ENCODE measurements at regions not wholly inside any gene's neighbourhood (a gene's known extent, or its start where the extent isn't known, plus 50 kb on each side); places are given as distances from the start of the nearest gene placed in this dataset.

DNA sequence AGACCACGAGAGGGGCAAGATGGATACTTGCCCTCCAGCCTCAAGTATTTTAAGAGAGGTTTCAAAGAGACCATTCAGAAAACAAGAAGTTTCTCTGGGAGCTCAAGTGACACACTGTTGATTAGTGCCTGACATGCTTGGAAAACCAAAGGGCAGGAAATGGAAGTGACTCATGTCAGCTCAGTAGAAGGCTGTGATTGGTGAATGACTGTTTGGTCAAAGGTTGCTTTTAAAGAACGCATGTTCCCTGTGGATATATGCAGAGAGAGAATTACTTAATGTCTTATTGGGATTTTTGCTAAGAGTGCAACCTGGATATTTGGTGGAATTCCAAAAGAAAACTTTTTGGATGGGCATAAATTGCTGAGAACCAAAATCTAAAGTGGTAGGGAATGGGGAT is 549.9 kb downstream of the XIRP2 start:
- TF ChIP-seq, protein P1, sequence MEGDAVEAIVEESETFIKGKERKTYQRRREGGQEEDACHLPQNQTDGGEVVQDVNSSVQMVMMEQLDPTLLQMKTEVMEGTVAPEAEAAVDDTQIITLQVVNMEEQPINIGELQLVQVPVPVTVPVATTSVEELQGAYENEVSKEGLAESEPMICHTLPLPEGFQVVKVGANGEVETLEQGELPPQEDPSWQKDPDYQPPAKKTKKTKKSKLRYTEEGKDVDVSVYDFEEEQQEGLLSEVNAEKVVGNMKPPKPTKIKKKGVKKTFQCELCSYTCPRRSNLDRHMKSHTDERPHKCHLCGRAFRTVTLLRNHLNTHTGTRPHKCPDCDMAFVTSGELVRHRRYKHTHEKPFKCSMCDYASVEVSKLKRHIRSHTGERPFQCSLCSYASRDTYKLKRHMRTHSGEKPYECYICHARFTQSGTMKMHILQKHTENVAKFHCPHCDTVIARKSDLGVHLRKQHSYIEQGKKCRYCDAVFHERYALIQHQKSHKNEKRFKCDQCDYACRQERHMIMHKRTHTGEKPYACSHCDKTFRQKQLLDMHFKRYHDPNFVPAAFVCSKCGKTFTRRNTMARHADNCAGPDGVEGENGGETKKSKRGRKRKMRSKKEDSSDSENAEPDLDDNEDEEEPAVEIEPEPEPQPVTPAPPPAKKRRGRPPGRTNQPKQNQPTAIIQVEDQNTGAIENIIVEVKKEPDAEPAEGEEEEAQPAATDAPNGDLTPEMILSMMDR (optimal IDR thresholded peaks at IDR 0.05 in 1 of 3, IDR thresholded peaks at IDR 0.05 in 1 of 3, conservative IDR thresholded peaks at IDR 0.05 in 1 of 3; ENCODE audit: extremely low read depth in 1 of 3, insufficient read depth in 2 of 3, low read length in 3 of 3): no peak
- no peak for TF ChIP-seq EZH2 (IDR thresholded peaks at IDR 0.05; ENCODE audit: low read length)

Data from keratinocyte (primary cell).